GM21381 (cell line): ENCODE measurements at regions not wholly inside any gene's neighbourhood (a gene's known extent, or its start where the extent isn't known, plus 50 kb on each side); places are given as distances from the start of the nearest gene placed in this dataset.

Source experiments
- ATAC-seq: cut with Tn5 transposase; IDR thresholded peaks from one replicate; pipeline ENCODE4 v1.9.1; 2021; ENCODE audit warnings: mild to moderate bottlenecking, moderate library complexity; ENCODE audit not compliant: unreplicated experiment

GRCh38 chr2:39615675-39616074 is 50.0 kb upstream of the TMEM178A start:
- ATAC-seq = no peak
